Keratinocyte (primary cell): ENCODE measurements at regions not wholly inside any gene's neighbourhood (a gene's known extent, or its start where the extent isn't known, plus 50 kb on each side); places are given as distances from the start of the nearest gene placed in this dataset.
"Not testable (repeated sequence)": the region's sequence is repeated elsewhere in the genome, so short reads cannot be mapped to it uniquely, and the experiment has no call there.

ENCODE experiments used
- DNase-seq: peaks from one replicate; pipeline ENCODE4 v3.0.0-alpha.2; 2011; ENCODE audit warnings: low read depth, missing footprints, low spot score
- FAIRE-seq: peaks from 2 replicates; lab custom pipeline; 2011; peaks lifted over from hg19 to GRCh38; lab: Jason Lieb, UNC
- H2AFZ ChIP-seq: 2 replicates; pipeline ENCODE4 v1.6.0; 2012; ENCODE audit warnings: low read length, control low read depth, inconsistent platforms; ENCODE audit not compliant: control insufficient read depth
- H3K27ac ChIP-seq: 2 replicates; pipeline ENCODE4 v1.5.1; 2011; ENCODE audit warnings: low read length; ENCODE audit not compliant: control insufficient read depth, insufficient read depth
- H3K27me3 ChIP-seq: 3 replicates; pipeline ENCODE4 v1.6.0; 2011; ENCODE audit warnings: low read length; ENCODE audit not compliant: control insufficient read depth, insufficient read depth; ENCODE audit errors: extremely low read depth
- H3K36me3 ChIP-seq, 2 experiments: 2 replicates in 1 of 2; 3 replicates in 1 of 2; pipeline ENCODE4 v1.5.1; 2011; ENCODE audit warnings: low read length in 2 of 2, mild to moderate bottlenecking in 1 of 2; ENCODE audit not compliant: control insufficient read depth in 2 of 2, insufficient read depth in 2 of 2; ENCODE audit errors: extremely low read depth in 1 of 2
- H3K4me1 ChIP-seq: 3 replicates; pipeline ENCODE4 v1.5.1; 2011; ENCODE audit warnings: low read length; ENCODE audit not compliant: control insufficient read depth, insufficient read depth; ENCODE audit errors: extremely low read depth
- H3K4me2 ChIP-seq: 3 replicates; pipeline ENCODE4 v1.6.0; 2011; ENCODE audit warnings: low read depth, low read length; ENCODE audit not compliant: control insufficient read depth, insufficient read depth; ENCODE audit errors: extremely low read depth
- H3K4me3 ChIP-seq, 3 experiments: fragments of 200-600 bp in 1 of 3; sonication (generic) in 1 of 3; 2 replicates in 2 of 3; 3 replicates in 1 of 3; pipeline ENCODE4 v1.5.1; 2011 to 2016; ENCODE audit warnings: low read length in 3 of 3, mild to moderate bottlenecking in 3 of 3, control low read depth in 2 of 3, inconsistent platforms in 1 of 3, low read depth in 1 of 3, mixed read lengths in 1 of 3, mixed run types in 1 of 3, moderate library complexity in 1 of 3; ENCODE audit not compliant: control insufficient read depth in 2 of 3, insufficient read depth in 2 of 3; ENCODE audit errors: extremely low read depth in 1 of 3
- H3K79me2 ChIP-seq: 2 replicates; pipeline ENCODE4 v1.6.0; 2012; ENCODE audit warnings: low read length; ENCODE audit not compliant: control insufficient read depth, insufficient read depth
- H3K9ac ChIP-seq: 3 replicates; pipeline ENCODE4 v1.6.0; 2011; ENCODE audit warnings: low read length; ENCODE audit not compliant: control insufficient read depth, insufficient read depth; ENCODE audit errors: extremely low read depth
- H3K9me1 ChIP-seq: 3 replicates; pipeline ENCODE4 v1.6.0; 2011; ENCODE audit warnings: low read length; ENCODE audit not compliant: control insufficient read depth, insufficient read depth; ENCODE audit errors: extremely low read depth
- H3K9me3 ChIP-seq: 2 replicates; pipeline ENCODE4 v1.5.1; 2012; ENCODE audit warnings: low read depth, low read length; ENCODE audit not compliant: control insufficient read depth
- H4K20me1 ChIP-seq: 3 replicates; pipeline ENCODE4 v1.6.0; 2011; ENCODE audit warnings: low read length; ENCODE audit not compliant: control insufficient read depth, insufficient read depth; ENCODE audit errors: extremely low read depth
- EZH2 ChIP-seq: IDR thresholded peaks from one replicate; pipeline ENCODE4 v1.6.1; 2012; ENCODE audit warnings: inconsistent platforms, mild to moderate bottlenecking, low read length, moderate library complexity
- dilution Hi-C: fragments of 300-500 bp; cut with MboI; formaldehyde crosslinking; loops from one replicate; pipeline ENCODE4 v1.7.0; 2020; ENCODE audit warnings: low sequenced_read_pairs; ENCODE audit not compliant: extremely low pct_ligation_motif_present
- TF ChIP-seq, protein P1 (sequence below), 3 experiments: IDR thresholded peaks in 1 of 3; conservative IDR thresholded peaks in 1 of 3; optimal IDR thresholded peaks in 1 of 3; 2 replicates in 2 of 3; 3 replicates in 1 of 3; pipeline versions ENCODE3 to v1.5.1; 2011; ENCODE audit warnings: low read length in 3 of 3, mild to moderate bottlenecking in 3 of 3, moderate library complexity in 2 of 3, control low read depth in 1 of 3, inconsistent platforms in 1 of 3; ENCODE audit not compliant: insufficient read depth in 2 of 3; ENCODE audit errors: extremely low read depth in 1 of 3

- Histone ChIP-seq H3K79me2 (no peaks in the 10 kb centered on the region), H3K36me3 (no peaks in the 10 kb centered on the region), H3K27me3 (no peaks in the 10 kb centered on the region), H3K9me3 (no peaks in the 10 kb centered on the region), H3K9me1 (no peaks in the 10 kb centered on the region), H4K20me1 (no peaks in the 10 kb centered on the region), H3K27ac (no peak overlapping the region), H3K4me1 (no peaks in the 10 kb centered on the region), H2AFZ (no peak overlapping the region), H3K4me2 (no peak overlapping the region), H3K9ac (no peak overlapping the region), H3K4me3 (no peak overlapping the region)
- FAIRE-seq (no peak), DNase-seq (no peak)
- TF ChIP-seq, protein P1, sequence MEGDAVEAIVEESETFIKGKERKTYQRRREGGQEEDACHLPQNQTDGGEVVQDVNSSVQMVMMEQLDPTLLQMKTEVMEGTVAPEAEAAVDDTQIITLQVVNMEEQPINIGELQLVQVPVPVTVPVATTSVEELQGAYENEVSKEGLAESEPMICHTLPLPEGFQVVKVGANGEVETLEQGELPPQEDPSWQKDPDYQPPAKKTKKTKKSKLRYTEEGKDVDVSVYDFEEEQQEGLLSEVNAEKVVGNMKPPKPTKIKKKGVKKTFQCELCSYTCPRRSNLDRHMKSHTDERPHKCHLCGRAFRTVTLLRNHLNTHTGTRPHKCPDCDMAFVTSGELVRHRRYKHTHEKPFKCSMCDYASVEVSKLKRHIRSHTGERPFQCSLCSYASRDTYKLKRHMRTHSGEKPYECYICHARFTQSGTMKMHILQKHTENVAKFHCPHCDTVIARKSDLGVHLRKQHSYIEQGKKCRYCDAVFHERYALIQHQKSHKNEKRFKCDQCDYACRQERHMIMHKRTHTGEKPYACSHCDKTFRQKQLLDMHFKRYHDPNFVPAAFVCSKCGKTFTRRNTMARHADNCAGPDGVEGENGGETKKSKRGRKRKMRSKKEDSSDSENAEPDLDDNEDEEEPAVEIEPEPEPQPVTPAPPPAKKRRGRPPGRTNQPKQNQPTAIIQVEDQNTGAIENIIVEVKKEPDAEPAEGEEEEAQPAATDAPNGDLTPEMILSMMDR (optimal IDR thresholded peaks at IDR 0.05 in 1 of 3, IDR thresholded peaks at IDR 0.05 in 1 of 3, conservative IDR thresholded peaks at IDR 0.05 in 1 of 3; ENCODE audit: extremely low read depth in 1 of 3, insufficient read depth in 2 of 3, low read length in 3 of 3): no peak
- TF ChIP-seq EZH2: no peak
- dilution Hi-C loops: no loop called here
These were observed 168.7 kb upstream of the TMCC3 start for GRCh38 chr12:94819011-94819410.

- DNase-seq (no peak), FAIRE-seq (no peak)
- dilution Hi-C loops: no loop called here
- H3K9me3 ChIP-seq: no peaks in the 10 kb centered on the region
- no peak overlapping the region for H3K4me2 ChIP-seq
- H3K27ac ChIP-seq: no peak overlapping the region
- no peaks in the 10 kb centered on the region for H3K4me1 ChIP-seq
- H3K9me1 ChIP-seq: no peaks in the 10 kb centered on the region
- no peak overlapping the region for H2AFZ ChIP-seq
- H3K27me3 ChIP-seq: no peaks in the 10 kb centered on the region
- no peak for TF ChIP-seq EZH2
- TF ChIP-seq, protein P1 (optimal IDR thresholded peaks at IDR 0.05 in 1 of 3, IDR thresholded peaks at IDR 0.05 in 1 of 3, conservative IDR thresholded peaks at IDR 0.05 in 1 of 3; ENCODE audit: extremely low read depth in 1 of 3, insufficient read depth in 2 of 3, low read length in 3 of 3): no peak
- H3K79me2 ChIP-seq: no peaks in the 10 kb centered on the region
- no peaks in the 10 kb centered on the region for H3K36me3 ChIP-seq
- H3K4me3 ChIP-seq: no peak overlapping the region
- no peak overlapping the region for H3K9ac ChIP-seq
- H4K20me1 ChIP-seq: no peaks in the 10 kb centered on the region
These were observed 167.3 kb upstream of the TMCC3 start for GRCh38 chr12:94817695-94818075.

GRCh38 chr12:94817201-94817600 lies 166.8 kb upstream of the TMCC3 start:
- H3K9me1 ChIP-seq, dilution Hi-C loops, H3K4me2 ChIP-seq, H3K36me3 ChIP-seq, H3K4me3 ChIP-seq, H4K20me1 ChIP-seq, H3K9me3 ChIP-seq, H3K4me1 ChIP-seq, H3K9ac ChIP-seq, H2AFZ ChIP-seq, H3K27me3 ChIP-seq, H3K79me2 ChIP-seq, FAIRE-seq, H3K27ac ChIP-seq, DNase-seq: not testable (repeated sequence)

GRCh38 chr12:94816746-94817145 lies 166.4 kb upstream of the TMCC3 start:
- H2AFZ ChIP-seq, FAIRE-seq, H3K4me3 ChIP-seq, H3K36me3 ChIP-seq, H3K9ac ChIP-seq, H3K27me3 ChIP-seq, DNase-seq, H3K27ac ChIP-seq, H3K4me2 ChIP-seq, H3K79me2 ChIP-seq, H3K9me1 ChIP-seq, H3K9me3 ChIP-seq, dilution Hi-C loops, H4K20me1 ChIP-seq, H3K4me1 ChIP-seq: not testable (repeated sequence)
